ENCODE measurements at regions not wholly inside any gene's neighbourhood (a gene's known extent, or its start where the extent isn't known, plus 50 kb on each side); places are given as distances from the start of the nearest gene placed in this dataset.

GRCh38 chr11:28526406-28526751, 418.2 kb downstream of the METTL15 start:
- TF ChIP-seq TEAD4 (IDR thresholded peaks at IDR 0.05) (no peak), CREB1 (IDR thresholded peaks at IDR 0.05; ENCODE audit: low read depth) (no peak), EP300 (IDR thresholded peaks at IDR 0.05; ENCODE audit: borderline replicate concordance) (no peak), FOXM1 (IDR thresholded peaks at IDR 0.05; ENCODE audit: borderline replicate concordance, low read depth) (no peak), YY1 (IDR thresholded peaks at IDR 0.05; ENCODE audit: low read depth) (no peak), TAF1 (IDR thresholded peaks at IDR 0.05; ENCODE audit: low read depth) (no peak), USF1 (IDR thresholded peaks at IDR 0.05) (0 out of 2 replicates have a peak, but pooled peaks have one; percentile 13), TCF12 (IDR thresholded peaks at IDR 0.05; ENCODE audit: low read depth) (no peak)

DNA sequence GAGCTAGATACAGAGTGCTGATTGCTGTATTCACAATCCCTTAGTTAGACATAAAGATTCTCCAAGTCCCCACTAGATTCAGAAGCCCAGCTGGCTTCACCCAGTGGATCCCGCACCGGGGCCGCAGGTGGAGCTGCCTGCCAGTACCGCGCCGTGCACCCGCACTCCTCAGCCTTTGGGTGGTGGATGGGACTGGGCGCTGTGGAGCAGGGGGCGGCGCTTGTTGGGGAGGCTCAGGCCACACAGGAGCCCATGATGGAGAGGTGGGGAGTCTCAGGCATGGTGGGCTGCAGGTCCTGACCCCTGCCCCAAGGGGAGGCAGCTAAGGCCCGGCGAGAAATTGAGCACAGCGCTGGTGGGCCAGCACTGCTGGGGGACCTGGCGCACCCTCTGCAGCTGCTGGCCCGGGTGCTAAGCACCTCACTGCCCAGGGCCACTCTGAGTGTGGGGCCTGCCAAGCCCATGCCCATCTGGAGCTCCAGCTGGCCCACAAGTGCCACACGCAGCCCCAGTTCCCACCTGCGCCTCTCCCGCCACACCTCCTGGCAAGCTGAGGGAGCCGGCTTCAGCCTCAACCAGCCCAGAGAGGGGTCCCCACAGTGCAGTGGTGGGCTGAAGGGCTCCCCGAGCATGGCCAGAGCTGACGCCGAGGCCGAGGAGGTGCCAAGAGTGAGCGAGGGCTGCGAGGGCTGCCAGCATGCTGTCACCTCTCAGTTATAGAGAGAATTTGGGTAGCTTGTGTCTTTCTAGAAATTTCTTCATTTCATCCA, 417.6 kb downstream of the METTL15 start:
- TF ChIP-seq NFIC (IDR thresholded peaks at IDR 0.05), result no peak
- TF ChIP-seq, protein P1, sequence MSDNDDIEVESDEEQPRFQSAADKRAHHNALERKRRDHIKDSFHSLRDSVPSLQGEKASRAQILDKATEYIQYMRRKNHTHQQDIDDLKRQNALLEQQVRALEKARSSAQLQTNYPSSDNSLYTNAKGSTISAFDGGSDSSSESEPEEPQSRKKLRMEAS (IDR thresholded peaks at IDR 0.05), result no peak
- TF ChIP-seq ZBTB7A (IDR thresholded peaks at IDR 0.05; ENCODE audit: low read depth), result no peak
- no peak for TF ChIP-seq EGR1 (IDR thresholded peaks at IDR 0.05)
- no peak for TF ChIP-seq RAD21 (IDR thresholded peaks at IDR 0.05; ENCODE audit: low read depth)
- no peak for TF ChIP-seq TEAD4 (IDR thresholded peaks at IDR 0.05)
- TF ChIP-seq TCF12 (IDR thresholded peaks at IDR 0.05; ENCODE audit: low read depth), result no peak
- no peak for TF ChIP-seq EP300 (IDR thresholded peaks at IDR 0.05; ENCODE audit: borderline replicate concordance)
- no peak for TF ChIP-seq REST (IDR thresholded peaks at IDR 0.05; ENCODE audit: low read depth)
- no peak for TF ChIP-seq USF1 (IDR thresholded peaks at IDR 0.05)
- no peak for TF ChIP-seq TAF1 (IDR thresholded peaks at IDR 0.05; ENCODE audit: low read depth)
- no peak for TF ChIP-seq FOXM1 (IDR thresholded peaks at IDR 0.05; ENCODE audit: borderline replicate concordance, low read depth)
- no peak for TF ChIP-seq CEBPB (IDR thresholded peaks at IDR 0.05)
- TF ChIP-seq CREB1 (IDR thresholded peaks at IDR 0.05; ENCODE audit: low read depth), result no peak
- TF ChIP-seq YY1 (IDR thresholded peaks at IDR 0.05; ENCODE audit: low read depth), result no peak

GRCh38 chr11:28524098-28524497, 415.9 kb downstream of the METTL15 start:
- TF ChIP-seq TAF1 (IDR thresholded peaks at IDR 0.05; ENCODE audit: low read depth) (no peak), USF1 (IDR thresholded peaks at IDR 0.05) (no peak)

- TF ChIP-seq YY1 (IDR thresholded peaks at IDR 0.05; ENCODE audit: low read depth) (no peak), EP300 (IDR thresholded peaks at IDR 0.05; ENCODE audit: borderline replicate concordance) (no peak), TCF12 (IDR thresholded peaks at IDR 0.05; ENCODE audit: low read depth) (no peak), CEBPB (IDR thresholded peaks at IDR 0.05) (no peak)
Observed at GRCh38 chr11:28521075-28521474, 412.9 kb downstream of the METTL15 start.

- no peak for TF ChIP-seq NFIC (IDR thresholded peaks at IDR 0.05)
- TF ChIP-seq RAD21 (IDR thresholded peaks at IDR 0.05; ENCODE audit: low read depth), result no peak
- TF ChIP-seq, protein P1 (IDR thresholded peaks at IDR 0.05), result no peak
- no peak for TF ChIP-seq TCF12 (IDR thresholded peaks at IDR 0.05; ENCODE audit: low read depth)
- no peak for TF ChIP-seq TEAD4 (IDR thresholded peaks at IDR 0.05)
- TF ChIP-seq YY1 (IDR thresholded peaks at IDR 0.05; ENCODE audit: low read depth), result no peak
- TF ChIP-seq CREB1 (IDR thresholded peaks at IDR 0.05; ENCODE audit: low read depth), result no peak
- no peak for TF ChIP-seq TAF1 (IDR thresholded peaks at IDR 0.05; ENCODE audit: low read depth)
- no peak for TF ChIP-seq FOXM1 (IDR thresholded peaks at IDR 0.05; ENCODE audit: borderline replicate concordance, low read depth)
- no peak for TF ChIP-seq REST (IDR thresholded peaks at IDR 0.05; ENCODE audit: low read depth)
- no peak for TF ChIP-seq CEBPB (IDR thresholded peaks at IDR 0.05)
- TF ChIP-seq EGR1 (IDR thresholded peaks at IDR 0.05), result no peak
Observed at GRCh38 chr11:28520291-28520690, 412.1 kb downstream of the METTL15 start.

DNA sequence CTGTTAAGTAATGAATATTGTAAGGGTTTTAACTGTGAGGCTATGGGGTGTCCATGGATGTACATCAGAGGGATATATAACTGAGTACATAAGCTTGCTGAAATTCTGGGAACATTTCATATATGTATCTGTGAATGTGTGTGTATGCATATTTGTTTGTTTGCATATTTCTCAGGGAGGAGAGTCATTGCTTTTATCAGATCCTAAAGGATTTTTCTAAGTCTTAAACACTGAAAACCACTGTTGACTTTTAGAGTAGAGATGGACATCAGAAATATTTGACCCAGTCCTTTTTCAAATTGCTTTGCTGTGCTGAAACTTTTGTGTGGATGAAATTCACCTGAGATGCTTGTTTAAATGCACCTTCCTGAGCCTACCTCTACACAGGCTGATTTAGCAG, 410.6 kb downstream of the METTL15 start:
- TF ChIP-seq EP300 (IDR thresholded peaks at IDR 0.05; ENCODE audit: borderline replicate concordance), result no peak
- no peak for TF ChIP-seq CEBPB (IDR thresholded peaks at IDR 0.05)
- TF ChIP-seq NFIC (IDR thresholded peaks at IDR 0.05), result no peak
- no peak for TF ChIP-seq RAD21 (IDR thresholded peaks at IDR 0.05; ENCODE audit: low read depth)
- TF ChIP-seq ZBTB7A (IDR thresholded peaks at IDR 0.05; ENCODE audit: low read depth), result no peak
- TF ChIP-seq USF1 (IDR thresholded peaks at IDR 0.05), result no peak
- no peak for TF ChIP-seq CREB1 (IDR thresholded peaks at IDR 0.05; ENCODE audit: low read depth)
- TF ChIP-seq TEAD4 (IDR thresholded peaks at IDR 0.05), result no peak
- no peak for TF ChIP-seq REST (IDR thresholded peaks at IDR 0.05; ENCODE audit: low read depth)
- TF ChIP-seq FOXM1 (IDR thresholded peaks at IDR 0.05; ENCODE audit: borderline replicate concordance, low read depth), result no peak
- TF ChIP-seq, protein P1 (IDR thresholded peaks at IDR 0.05), result no peak
- TF ChIP-seq YY1 (IDR thresholded peaks at IDR 0.05; ENCODE audit: low read depth), result no peak
- TF ChIP-seq EGR1 (IDR thresholded peaks at IDR 0.05), result no peak
- TF ChIP-seq TCF12 (IDR thresholded peaks at IDR 0.05; ENCODE audit: low read depth), result no peak
- no peak for TF ChIP-seq TAF1 (IDR thresholded peaks at IDR 0.05; ENCODE audit: low read depth)

Measured in Ishikawa (cell line).